Stimulated activated CD4-positive, alpha-beta T cell treated with anti-CD3 and anti-CD28 coated beads, Interleukin-12 subunit alpha, Interleukin-12 subunit beta, amount 100 ng/mL, for 48 hours (primary cell): ENCODE measurements at regions not wholly inside any gene's neighbourhood (a gene's known extent, or its start where the extent isn't known, plus 50 kb on each side); places are given as distances from the start of the nearest gene placed in this dataset.
"Not testable (repeated sequence)": the region's sequence is repeated elsewhere in the genome, so short reads cannot be mapped to it uniquely, and the experiment has no call there.

Experiments used
- DNase-seq, 3 donors: peaks; one replicate each; pipeline ENCODE4 v3.0.0-alpha.2; 2020; ENCODE audit warnings: low read depth in 2 of 3, low spot score in 1 of 3

GRCh38 chr10:118944959-118945633, 84.4 kb upstream of the NANOS1 start:
- DNase-seq, result no peak

- DNase-seq, result no peak
Measured at GRCh38 chr10:118948786-118949185, 80.7 kb upstream of the NANOS1 start.

GRCh38 chr10:118950190-118950680, 79.3 kb upstream of the NANOS1 start:
- no peak for DNase-seq

- no peak for DNase-seq
Measured at GRCh38 chr10:118950997-118951637, 78.4 kb upstream of the NANOS1 start.

GRCh38 chr10:118952493-118953295, 76.8 kb upstream of the NANOS1 start:
- DNase-seq, result no peak

GRCh38 chr10:118953598-118954393, 75.7 kb upstream of the NANOS1 start:
- DNase-seq, result no peak

GRCh38 chr10:118955531-118955930, 74.0 kb upstream of the NANOS1 start:
- DNase-seq, result no peak

GRCh38 chr10:118955951-118956801, 73.3 kb upstream of the NANOS1 start:
- no peak for DNase-seq

GRCh38 chr10:118956802-118957442, 72.6 kb upstream of the NANOS1 start:
- no peak for DNase-seq

- DNase-seq, result no peak
Measured at GRCh38 chr10:118957443-118957825, 72.1 kb upstream of the NANOS1 start.

GRCh38 chr10:118957966-118958365, 71.5 kb upstream of the NANOS1 start:
- no peak for DNase-seq

- no peak for DNase-seq
Measured at GRCh38 chr10:118958559-118958958, 71.0 kb upstream of the NANOS1 start.

GRCh38 chr10:118958984-118959925, 70.3 kb upstream of the NANOS1 start:
- DNase-seq, result no peak

GRCh38 chr10:118960157-118961090, 69.1 kb upstream of the NANOS1 start:
- no peak for DNase-seq

GRCh38 chr10:118961436-118961835, 68.1 kb upstream of the NANOS1 start:
- no peak for DNase-seq

GRCh38 chr10:118962331-118962868, 67.1 kb upstream of the NANOS1 start:
- not testable (repeated sequence) for DNase-seq

- DNase-seq, result no peak
Measured at GRCh38 chr10:118963341-118963740, 66.2 kb upstream of the NANOS1 start.
